ENCODE measurements at regions not wholly inside any gene's neighbourhood (a gene's known extent, or its start where the extent isn't known, plus 50 kb on each side); places are given as distances from the start of the nearest gene placed in this dataset.

DNA sequence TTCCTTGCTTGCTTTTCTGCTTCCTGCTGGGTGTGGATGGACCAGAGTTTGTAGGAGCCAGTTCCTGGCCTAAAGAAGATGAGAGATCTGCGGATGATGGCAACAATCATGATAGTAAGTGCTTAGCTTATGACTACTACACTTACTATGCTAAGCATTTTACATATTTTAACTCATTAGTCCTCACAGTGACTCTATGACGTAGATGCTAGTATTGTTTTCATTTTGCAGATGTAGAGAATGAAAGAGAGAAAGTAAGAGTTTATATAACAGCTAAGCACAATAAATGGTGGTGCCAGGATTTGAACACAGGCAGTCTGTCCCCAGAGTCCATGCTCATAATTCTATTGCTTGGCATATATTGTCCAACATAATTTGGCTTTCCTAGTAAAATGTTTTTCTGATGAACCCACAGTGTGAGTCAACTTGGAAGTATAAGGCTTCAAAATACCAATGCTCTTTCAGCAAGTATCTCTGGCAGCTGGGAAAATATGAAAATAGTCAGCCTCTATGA is 363.2 kb upstream of the DDHD1 start:
- no peaks in the 10 kb centered on the region for H3K36me3 ChIP-seq (ENCODE audit: low read length)
- no peak overlapping the region for H3K9ac ChIP-seq (ENCODE audit: low read length)
- no peaks in the 10 kb centered on the region for H3K9me2 ChIP-seq (replicated peaks; ENCODE audit: insufficient read depth, low read length)
- H3K4me3 ChIP-seq (ENCODE audit: insufficient read depth, low read length, poor library complexity, severe bottlenecking) = no peak overlapping the region
- H2AFZ ChIP-seq (ENCODE audit: low read depth, low read length, severe bottlenecking) = no peak overlapping the region
- H3K27me3 ChIP-seq (ENCODE audit: low read length) = no peaks in the 10 kb centered on the region
- H3F3A ChIP-seq (ENCODE audit: insufficient read depth) = no peaks in the 10 kb centered on the region
- no peaks in the 10 kb centered on the region for H3K9me3 ChIP-seq (ENCODE audit: insufficient read depth, low read length)
- no peaks in the 10 kb centered on the region for H4K20me1 ChIP-seq (ENCODE audit: low read depth, low read length)
- H3K27ac ChIP-seq (ENCODE audit: low read depth, low read length) = no peak overlapping the region
- no peaks in the 10 kb centered on the region for H3K79me2 ChIP-seq (ENCODE audit: insufficient read depth, low read length)
- TF ChIP-seq, protein P1, sequence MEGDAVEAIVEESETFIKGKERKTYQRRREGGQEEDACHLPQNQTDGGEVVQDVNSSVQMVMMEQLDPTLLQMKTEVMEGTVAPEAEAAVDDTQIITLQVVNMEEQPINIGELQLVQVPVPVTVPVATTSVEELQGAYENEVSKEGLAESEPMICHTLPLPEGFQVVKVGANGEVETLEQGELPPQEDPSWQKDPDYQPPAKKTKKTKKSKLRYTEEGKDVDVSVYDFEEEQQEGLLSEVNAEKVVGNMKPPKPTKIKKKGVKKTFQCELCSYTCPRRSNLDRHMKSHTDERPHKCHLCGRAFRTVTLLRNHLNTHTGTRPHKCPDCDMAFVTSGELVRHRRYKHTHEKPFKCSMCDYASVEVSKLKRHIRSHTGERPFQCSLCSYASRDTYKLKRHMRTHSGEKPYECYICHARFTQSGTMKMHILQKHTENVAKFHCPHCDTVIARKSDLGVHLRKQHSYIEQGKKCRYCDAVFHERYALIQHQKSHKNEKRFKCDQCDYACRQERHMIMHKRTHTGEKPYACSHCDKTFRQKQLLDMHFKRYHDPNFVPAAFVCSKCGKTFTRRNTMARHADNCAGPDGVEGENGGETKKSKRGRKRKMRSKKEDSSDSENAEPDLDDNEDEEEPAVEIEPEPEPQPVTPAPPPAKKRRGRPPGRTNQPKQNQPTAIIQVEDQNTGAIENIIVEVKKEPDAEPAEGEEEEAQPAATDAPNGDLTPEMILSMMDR (IDR thresholded peaks at IDR 0.05; ENCODE audit: insufficient read depth, low read length, poor library complexity, severe bottlenecking) = no peak
- TF ChIP-seq EZH2phosphoT487 (conservative IDR thresholded peaks at IDR 0.05; ENCODE audit: low read length) = no peak
- no peak overlapping the region for H3K4me2 ChIP-seq (ENCODE audit: low read depth, low read length, poor library complexity, severe bottlenecking)

DNA sequence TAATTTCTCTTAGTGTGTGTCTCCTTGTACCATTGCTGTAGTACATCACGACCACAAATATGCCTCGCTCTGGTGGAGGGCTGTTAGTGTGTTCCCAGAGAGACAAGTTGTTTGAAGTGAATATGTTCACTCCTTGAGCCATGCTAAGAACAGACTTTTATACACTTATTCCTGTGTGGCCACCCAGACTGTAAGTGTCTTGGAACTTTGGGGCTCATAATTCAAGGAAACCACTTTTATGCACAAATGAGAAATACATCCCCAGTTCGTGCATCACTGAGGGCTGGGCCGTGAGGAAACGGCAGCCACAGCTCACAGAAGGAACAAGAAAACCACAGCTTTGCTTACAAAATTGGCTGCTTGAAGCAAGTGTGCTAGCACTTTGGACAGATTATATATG is 362.2 kb upstream of the DDHD1 start:
- Histone ChIP-seq H3K79me2 (ENCODE audit: insufficient read depth, low read length) (no peaks in the 10 kb centered on the region), H2AFZ (ENCODE audit: low read depth, low read length, severe bottlenecking) (no peak overlapping the region), H3K9ac (ENCODE audit: low read length) (no peak overlapping the region), H3K27ac (ENCODE audit: low read depth, low read length) (no peak overlapping the region), H3K4me3 (ENCODE audit: insufficient read depth, low read length, poor library complexity, severe bottlenecking) (no peak overlapping the region), H3K36me3 (ENCODE audit: low read length) (no peaks in the 10 kb centered on the region), H3K27me3 (ENCODE audit: low read length) (no peaks in the 10 kb centered on the region), H3K9me2 (replicated peaks; ENCODE audit: insufficient read depth, low read length) (no peaks in the 10 kb centered on the region), H3K9me3 (ENCODE audit: insufficient read depth, low read length) (no peaks in the 10 kb centered on the region), H3K4me2 (ENCODE audit: low read depth, low read length, poor library complexity, severe bottlenecking) (no peak overlapping the region), H3F3A (ENCODE audit: insufficient read depth) (no peaks in the 10 kb centered on the region), H4K20me1 (ENCODE audit: low read depth, low read length) (no peaks in the 10 kb centered on the region)
- TF ChIP-seq, protein P1 (IDR thresholded peaks at IDR 0.05; ENCODE audit: insufficient read depth, low read length, poor library complexity, severe bottlenecking) = no peak

DNA sequence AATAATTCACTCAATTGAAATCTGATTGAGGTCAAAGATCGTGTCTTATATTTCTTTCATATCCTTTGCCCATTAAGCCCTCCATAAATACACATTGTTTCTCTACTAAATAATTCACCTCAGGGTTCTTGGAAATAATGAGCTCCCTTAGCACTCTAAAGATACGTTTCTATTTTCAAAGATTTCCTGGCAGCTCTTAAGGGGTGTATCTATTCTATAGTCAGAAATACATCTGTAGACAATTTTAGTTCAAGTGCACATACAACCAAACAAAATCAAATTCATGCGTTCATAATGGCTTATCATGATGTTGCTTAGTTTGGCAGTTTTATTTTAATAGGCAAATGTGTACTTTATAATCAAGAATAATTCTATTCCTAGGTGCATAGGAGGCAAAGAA is 361.1 kb upstream of the DDHD1 start:
- H3K9ac ChIP-seq (ENCODE audit: low read length) = no peak overlapping the region
- no peaks in the 10 kb centered on the region for H3K79me2 ChIP-seq (ENCODE audit: insufficient read depth, low read length)
- no peak overlapping the region for H3K4me3 ChIP-seq (ENCODE audit: insufficient read depth, low read length, poor library complexity, severe bottlenecking)
- no peaks in the 10 kb centered on the region for H3K36me3 ChIP-seq (ENCODE audit: low read length)
- no peak overlapping the region for H3K27ac ChIP-seq (ENCODE audit: low read depth, low read length)
- H4K20me1 ChIP-seq (ENCODE audit: low read depth, low read length) = no peaks in the 10 kb centered on the region
- TF ChIP-seq EZH2phosphoT487 (conservative IDR thresholded peaks at IDR 0.05; ENCODE audit: low read length) = no peak
- TF ChIP-seq, protein P1 (IDR thresholded peaks at IDR 0.05; ENCODE audit: insufficient read depth, low read length, poor library complexity, severe bottlenecking) = no peak
- H3K27me3 ChIP-seq (ENCODE audit: low read length) = no peaks in the 10 kb centered on the region
- no peaks in the 10 kb centered on the region for H3F3A ChIP-seq (ENCODE audit: insufficient read depth)
- no peak overlapping the region for H3K4me2 ChIP-seq (ENCODE audit: low read depth, low read length, poor library complexity, severe bottlenecking)
- H3K9me2 ChIP-seq (replicated peaks; ENCODE audit: insufficient read depth, low read length) = no peaks in the 10 kb centered on the region
- no peaks in the 10 kb centered on the region for H3K9me3 ChIP-seq (ENCODE audit: insufficient read depth, low read length)
- H2AFZ ChIP-seq (ENCODE audit: low read depth, low read length, severe bottlenecking) = no peak overlapping the region

Measured in SU-DHL-6 (cell line).